Caco-2 (cell line): ENCODE measurements at regions not wholly inside any gene's neighbourhood (a gene's known extent, or its start where the extent isn't known, plus 50 kb on each side); places are given as distances from the start of the nearest gene placed in this dataset.

Experiments used
- BruUV-seq: library from RNA; stranded (reverse); fragments of 400-500 nt; replicated peaks from 2 replicates; lab custom pipeline; 2021; lab: Mats Ljungman, UMichigan
- CTCF ChIA-PET: fragments of 300-600 bp; sonication (Branson Sonifier 250); formaldehyde crosslinking; loops from one replicate; lab custom pipeline; 2022; ENCODE audit warnings: antibody characterized with exemption; lab: Charles Lee
- POLR2A ChIA-PET: fragments of 300-600 bp; sonication (Branson Sonifier 250); formaldehyde crosslinking; loops from one replicate; lab custom pipeline; 2022; ENCODE audit warnings: antibody characterized with exemption; lab: Charles Lee
- DNase-seq, 2 experiments: peaks; one replicate each; pipeline versions ENCODE4 v3.0.0 to v3.0.0-alpha.2; 2020 to 2022
- H3K27me3 ChIP-seq: replicated peaks from 2 replicates; pipeline ENCODE4 v1.6.0; 2011; ENCODE audit warnings: low read length; ENCODE audit not compliant: control insufficient read depth, insufficient read depth
- H3K36me3 ChIP-seq: 2 replicates; pipeline ENCODE4 v1.5.1; 2011; ENCODE audit warnings: low read length; ENCODE audit not compliant: control insufficient read depth, insufficient read depth
- H3K4me1 ChIP-seq: fragments of 250-450 bp; sonication (Bioruptor Pico); 2 replicates; pipeline ENCODE4 v1.5.1; 2020; ENCODE audit warnings: mild to moderate bottlenecking
- H3K4me3 ChIP-seq: 2 replicates; pipeline ENCODE4 v1.5.1; 2011; ENCODE audit warnings: low read depth, mild to moderate bottlenecking, control low read depth, low read length
- H3K9me3 ChIP-seq: fragments of 250-450 bp; sonication (Bioruptor Pico); 2 replicates; pipeline ENCODE4 v1.5.1; 2020; ENCODE audit warnings: mild to moderate bottlenecking, moderate library complexity
- H3K27ac Mint-ChIP-seq: one replicate; pipeline ENCODE4 v1.8.0; 2022; ENCODE audit warnings: mixed read lengths; ENCODE audit not compliant: unreplicated experiment
- H3K27me3 Mint-ChIP-seq: one replicate; pipeline ENCODE4 v1.8.0; 2022; ENCODE audit warnings: mixed read lengths; ENCODE audit not compliant: insufficient read depth, unreplicated experiment
- H3K36me3 Mint-ChIP-seq: one replicate; pipeline ENCODE4 v1.8.0; 2022; ENCODE audit warnings: mild to moderate bottlenecking, mixed read lengths; ENCODE audit not compliant: insufficient read depth, unreplicated experiment
- H3K4me1 Mint-ChIP-seq: one replicate; pipeline ENCODE4 v1.8.0; 2022; ENCODE audit warnings: low read depth, mixed read lengths; ENCODE audit not compliant: unreplicated experiment
- H3K4me3 Mint-ChIP-seq: one replicate; pipeline ENCODE4 v1.8.0; 2022; ENCODE audit warnings: mild to moderate bottlenecking, moderate library complexity, mixed read lengths; ENCODE audit not compliant: unreplicated experiment
- H3K9me3 Mint-ChIP-seq: one replicate; pipeline ENCODE4 v1.8.0; 2022; ENCODE audit warnings: mixed read lengths; ENCODE audit not compliant: unreplicated experiment
- CTCF ChIP-seq, 2 experiments: fragments of 200-600 bp in 1 of 2; IDR thresholded peaks; 1 replicate in 1 of 2; 2 replicates in 1 of 2; pipeline versions ENCODE4 v1.5.1 to v1.8.0; 2011 to 2022; ENCODE audit warnings: antibody characterized with exemption in 1 of 2, control low read depth in 1 of 2, inconsistent platforms in 1 of 2, low read depth in 1 of 2, low read length in 1 of 2, mild to moderate bottlenecking in 1 of 2, moderate library complexity in 1 of 2; ENCODE audit not compliant: insufficient read depth in 1 of 2, severe bottlenecking in 1 of 2, unreplicated experiment in 1 of 2
- intact Hi-C: fragments of 100-400 bp; cut with micrococcal nuclease; formaldehyde crosslinking; loops from one replicate; pipeline ENCODE4 v1.10.0; 2022; ENCODE audit not compliant: unreplicated experiment

GRCh38 chr2:126771501-126772195, 115.7 kb downstream of the GYPC start:
- Mint-ChIP-seq H3K36me3 (no peaks in the 10 kb centered on the region), H3K4me1 (no peaks in the 10 kb centered on the region), H3K4me3 (no peak overlapping the region), H3K27ac (no peak overlapping the region), H3K27me3 (peaks cover 33% of the 10 kb centered on the region), H3K9me3 (no peaks in the 10 kb centered on the region)
- Histone ChIP-seq H3K27me3 (peaks cover 4% of the 10 kb centered on the region), H3K36me3 (no peaks in the 10 kb centered on the region), H3K9me3 (no peaks in the 10 kb centered on the region), H3K4me3 (no peak overlapping the region), H3K4me1 (no peaks in the 10 kb centered on the region)
- TF ChIP-seq CTCF (IDR thresholded peaks at IDR 0.05; ENCODE audit: insufficient read depth in 1 of 2, low read depth in 1 of 2, low read length in 1 of 2, severe bottlenecking in 1 of 2, unreplicated experiment in 1 of 2) = no peak
- ChIA-PET POLR2A (no interaction called here), CTCF (no interaction called here)
- DNase-seq = peak; percentile 12 to 38
- no TSS peak for BruUV-seq
- intact Hi-C loops = no loop called here

- DNase-seq = no peak
- TF ChIP-seq CTCF (IDR thresholded peaks at IDR 0.05; ENCODE audit: insufficient read depth in 1 of 2, low read depth in 1 of 2, low read length in 1 of 2, severe bottlenecking in 1 of 2, unreplicated experiment in 1 of 2) = no peak
- H3K4me1 Mint-ChIP-seq = peaks cover 6% of the 10 kb centered on the region
- no peaks in the 10 kb centered on the region for H3K36me3 ChIP-seq
- no peak overlapping the region for H3K4me3 Mint-ChIP-seq
- peaks cover 34% of the 10 kb centered on the region for H3K27me3 Mint-ChIP-seq
- intact Hi-C loops = no loop called here
- H3K4me3 ChIP-seq = no peak overlapping the region
- no TSS peak for BruUV-seq
- CTCF ChIA-PET = no interaction called here
- no peaks in the 10 kb centered on the region for H3K36me3 Mint-ChIP-seq
- H3K4me1 ChIP-seq = no peaks in the 10 kb centered on the region
- H3K9me3 Mint-ChIP-seq = no peaks in the 10 kb centered on the region
- POLR2A ChIA-PET = no interaction called here
- H3K9me3 ChIP-seq = no peaks in the 10 kb centered on the region
- peaks cover 4% of the 10 kb centered on the region; the same call in 1 of the 2 replicates for H3K27me3 ChIP-seq
- H3K27ac Mint-ChIP-seq = no peak overlapping the region
Observed at GRCh38 chr2:126774290-126774689, 118.3 kb downstream of the GYPC start.

GRCh38 chr2:126774761-126775160, 118.8 kb downstream of the GYPC start:
- no peaks in the 10 kb centered on the region for H3K36me3 ChIP-seq
- DNase-seq = no peak
- POLR2A ChIA-PET = no interaction called here
- Mint-ChIP-seq H3K4me1 (peaks cover 6% of the 10 kb centered on the region), H3K9me3 (no peaks in the 10 kb centered on the region), H3K36me3 (no peaks in the 10 kb centered on the region), H3K4me3 (no peak overlapping the region), H3K27ac (no peak overlapping the region), H3K27me3 (peaks cover 34% of the 10 kb centered on the region)
- no peak for TF ChIP-seq CTCF (IDR thresholded peaks at IDR 0.05; ENCODE audit: insufficient read depth in 1 of 2, low read depth in 1 of 2, low read length in 1 of 2, severe bottlenecking in 1 of 2, unreplicated experiment in 1 of 2)
- peaks cover 4% of the 10 kb centered on the region; the same call in 1 of the 2 replicates for H3K27me3 ChIP-seq
- no peaks in the 10 kb centered on the region for H3K9me3 ChIP-seq
- no peaks in the 10 kb centered on the region for H3K4me1 ChIP-seq
- no peak overlapping the region for H3K4me3 ChIP-seq
- BruUV-seq = no TSS peak
- intact Hi-C loops = loop anchor here (5.0 kb wide), 1 partner anchor 198 kb away; no protein-coding TSS in a partner anchor
- CTCF ChIA-PET = no interaction called here
